Progenitor cell of endocrine pancreas (in vitro differentiated cells): ENCODE measurements at regions not wholly inside any gene's neighbourhood (a gene's known extent, or its start where the extent isn't known, plus 50 kb on each side); places are given as distances from the start of the nearest gene placed in this dataset.

Experiments
- DNase-seq: peaks from one replicate; pipeline ENCODE4 v3.0.0; 2021; ENCODE audit warnings: low spot score; ENCODE audit not compliant: unreplicated experiment
- H3K27ac Mint-ChIP-seq: 2 replicates; pipeline ENCODE4 v1.8.0; 2021; ENCODE audit warnings: mild to moderate bottlenecking, moderate library complexity, mixed read lengths
- H3K27me3 Mint-ChIP-seq: 2 replicates; pipeline ENCODE4 v1.8.0; 2021; ENCODE audit warnings: mixed read lengths
- H3K36me3 Mint-ChIP-seq: 2 replicates; pipeline ENCODE4 v1.8.0; 2022; ENCODE audit warnings: mixed read lengths; ENCODE audit not compliant: insufficient read depth
- H3K4me1 Mint-ChIP-seq: 2 replicates; pipeline ENCODE4 v1.8.0; 2021; ENCODE audit warnings: low read depth, mixed read lengths
- H3K4me3 Mint-ChIP-seq: 2 replicates; pipeline ENCODE4 v1.8.0; 2021; ENCODE audit warnings: low read depth, mild to moderate bottlenecking, moderate library complexity, mixed read lengths
- H3K9me3 Mint-ChIP-seq: 2 replicates; pipeline ENCODE4 v1.8.0; 2021; ENCODE audit warnings: low read depth, mixed read lengths
- CTCF ChIP-seq: fragments of 200-600 bp; sonication (generic); IDR thresholded peaks from one replicate; pipeline ENCODE4 v1.5.0; 2021; ENCODE audit warnings: antibody characterized with exemption, mild to moderate bottlenecking; ENCODE audit not compliant: unreplicated experiment

GRCh38 chr17:79671085-79671694 is 59.6 kb upstream of the ENPP7 start:
- Mint-ChIP-seq H3K27ac (no peak overlapping the region), H3K9me3 (peaks cover 9% of the 10 kb centered on the region), H3K27me3 (peaks cover 22% of the 10 kb centered on the region), H3K4me3 (no peak overlapping the region), H3K4me1 (peaks cover 2% of the 10 kb centered on the region), H3K36me3 (peaks cover 1% of the 10 kb centered on the region)
- no peak for DNase-seq
- no peak for TF ChIP-seq CTCF

GRCh38 chr17:79670537-79671084 is 59.8 kb upstream of the RBFOX3 start:
- peaks cover 9% of the 10 kb centered on the region for H3K9me3 Mint-ChIP-seq
- no peak overlapping the region for H3K4me3 Mint-ChIP-seq
- no peak for TF ChIP-seq CTCF
- no peak for DNase-seq
- H3K4me1 Mint-ChIP-seq = peaks cover 2% of the 10 kb centered on the region
- no peak overlapping the region for H3K27ac Mint-ChIP-seq
- H3K27me3 Mint-ChIP-seq = peaks cover 22% of the 10 kb centered on the region
- H3K36me3 Mint-ChIP-seq = peaks cover 1% of the 10 kb centered on the region

GRCh38 chr17:79669861-79670260 is 59.0 kb upstream of the RBFOX3 start:
- Mint-ChIP-seq H3K27me3 (peaks cover 22% of the 10 kb centered on the region), H3K9me3 (peaks cover 9% of the 10 kb centered on the region), H3K4me1 (peaks cover 6% of the 10 kb centered on the region), H3K27ac (no peak overlapping the region), H3K36me3 (peaks cover 1% of the 10 kb centered on the region), H3K4me3 (no peak overlapping the region)
- no peak for DNase-seq
- TF ChIP-seq CTCF = no peak

- Mint-ChIP-seq H3K4me1 (peaks cover 12% of the 10 kb centered on the region), H3K36me3 (peaks cover 1% of the 10 kb centered on the region), H3K27me3 (peaks cover 22% of the 10 kb centered on the region), H3K9me3 (peaks cover 5% of the 10 kb centered on the region), H3K27ac (no peak overlapping the region), H3K4me3 (no peak overlapping the region)
- no peak for TF ChIP-seq CTCF
- no peak for DNase-seq
These were observed 57.7 kb upstream of the RBFOX3 start for GRCh38 chr17:79668344-79669250.

GRCh38 chr17:79667746-79668145 is 56.9 kb upstream of the RBFOX3 start:
- Mint-ChIP-seq H3K27ac (no peak overlapping the region), H3K4me1 (peaks cover 18% of the 10 kb centered on the region), H3K27me3 (peaks cover 22% of the 10 kb centered on the region), H3K4me3 (no peak overlapping the region), H3K9me3 (no peaks in the 10 kb centered on the region), H3K36me3 (peaks cover 1% of the 10 kb centered on the region)
- no peak for TF ChIP-seq CTCF
- DNase-seq = no peak
